ENCODE measurements at regions not wholly inside any gene's neighbourhood (a gene's known extent, or its start where the extent isn't known, plus 50 kb on each side); places are given as distances from the start of the nearest gene placed in this dataset.

GRCh38 chr2:174667250-174667860 lies 69.8 kb upstream of the WIPF1 start:
- no peak for DNase-seq

GRCh38 chr2:174666845-174667244 lies 69.2 kb upstream of the WIPF1 start:
- DNase-seq, result no peak

DNA sequence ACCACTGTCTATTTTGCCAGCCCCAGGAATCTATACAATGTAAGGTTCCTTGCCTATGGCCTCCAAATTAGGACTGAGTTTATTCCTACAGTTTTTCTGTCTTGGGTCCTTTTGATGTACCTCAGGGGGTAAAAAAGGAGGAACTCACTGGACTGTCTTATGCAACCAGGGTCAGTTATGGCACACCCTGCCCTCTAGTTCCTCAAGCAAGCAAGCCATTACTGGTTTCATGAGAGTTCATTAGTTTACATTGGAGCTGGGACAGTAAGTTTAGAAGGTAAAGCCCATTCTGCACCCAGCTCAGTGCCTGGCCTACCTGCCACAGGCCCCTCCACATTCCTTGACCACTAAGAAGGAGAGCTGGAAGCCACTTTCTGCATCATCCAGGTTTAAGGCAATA lies 68.7 kb upstream of the WIPF1 start:
- DNase-seq, result no peak

DNA sequence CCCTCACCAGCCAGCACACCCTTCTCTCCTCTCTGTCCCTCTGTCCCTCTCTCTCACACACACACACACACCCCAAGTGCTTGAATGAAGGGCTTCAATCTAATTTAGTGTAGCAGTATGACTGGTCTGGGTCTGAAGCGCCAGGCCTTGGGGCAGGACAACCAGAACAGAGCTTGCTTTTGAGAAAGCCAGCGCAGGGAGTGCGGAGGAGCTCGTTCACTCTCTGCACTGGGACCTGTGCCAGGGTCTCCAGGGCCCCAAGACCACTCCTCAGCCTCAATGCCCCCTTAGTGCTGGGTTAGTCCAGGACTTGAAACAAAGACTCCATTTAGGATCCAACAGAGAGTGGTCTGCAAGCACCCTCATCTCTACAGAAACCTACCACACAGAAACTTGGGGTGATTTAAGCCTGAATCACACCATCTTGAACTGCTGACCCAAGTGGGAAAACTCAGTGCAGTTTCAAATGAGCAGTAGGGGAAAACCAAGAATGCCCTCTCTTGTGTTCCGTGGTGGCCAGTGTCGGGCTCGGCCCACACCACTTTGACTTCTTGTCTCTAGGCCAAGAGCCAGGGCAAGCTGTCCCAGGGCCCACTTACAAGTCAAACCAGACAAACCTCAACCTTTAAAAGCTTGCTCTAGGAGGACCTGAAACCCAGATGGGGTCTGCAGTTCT lies 66.6 kb upstream of the WIPF1 start:
- DNase-seq, result no peak

DNA sequence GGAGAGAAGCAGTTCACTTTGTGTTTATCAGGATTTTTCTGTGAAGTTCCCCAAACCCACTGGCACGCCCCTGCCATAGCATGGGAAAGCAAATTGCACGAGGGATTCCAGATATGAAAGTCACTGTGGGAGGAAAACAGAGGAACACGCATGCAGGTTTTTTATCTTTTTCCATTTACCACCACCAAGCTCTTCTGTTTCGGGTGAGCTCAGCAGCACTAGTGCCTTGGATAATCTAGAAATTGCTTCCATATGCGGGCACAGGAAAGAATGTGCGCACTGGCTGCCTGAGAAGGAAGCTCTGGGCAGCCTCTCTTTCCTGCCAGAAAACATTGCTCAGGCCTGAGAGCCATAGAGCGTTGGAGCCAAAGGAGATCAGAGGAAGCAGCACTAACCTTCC lies 65.9 kb upstream of the WIPF1 start:
- DNase-seq, result no peak

- DNase-seq, result no peak
These were observed 65.3 kb upstream of the WIPF1 start for GRCh38 chr2:174662859-174663258.

DNA sequence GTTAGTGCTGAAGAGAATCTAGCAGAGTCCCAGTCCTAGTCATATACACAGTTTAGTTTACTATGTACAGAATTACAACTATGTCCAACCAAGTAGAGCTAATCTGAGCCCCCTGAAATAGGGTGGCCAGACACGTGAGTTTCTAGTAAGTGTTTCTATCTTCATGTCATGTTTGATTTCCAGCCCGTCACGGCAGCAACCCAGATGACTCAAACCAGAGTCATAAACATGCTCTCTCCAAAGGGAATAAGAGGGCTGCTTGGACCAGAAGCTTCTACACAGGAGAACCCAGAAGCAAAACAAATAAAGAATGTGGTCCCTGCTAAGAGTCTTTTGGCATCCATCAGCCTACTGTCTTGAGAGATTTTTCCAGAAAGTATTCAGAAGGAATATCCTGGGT lies 64.9 kb upstream of the WIPF1 start:
- no peak for DNase-seq

DNA sequence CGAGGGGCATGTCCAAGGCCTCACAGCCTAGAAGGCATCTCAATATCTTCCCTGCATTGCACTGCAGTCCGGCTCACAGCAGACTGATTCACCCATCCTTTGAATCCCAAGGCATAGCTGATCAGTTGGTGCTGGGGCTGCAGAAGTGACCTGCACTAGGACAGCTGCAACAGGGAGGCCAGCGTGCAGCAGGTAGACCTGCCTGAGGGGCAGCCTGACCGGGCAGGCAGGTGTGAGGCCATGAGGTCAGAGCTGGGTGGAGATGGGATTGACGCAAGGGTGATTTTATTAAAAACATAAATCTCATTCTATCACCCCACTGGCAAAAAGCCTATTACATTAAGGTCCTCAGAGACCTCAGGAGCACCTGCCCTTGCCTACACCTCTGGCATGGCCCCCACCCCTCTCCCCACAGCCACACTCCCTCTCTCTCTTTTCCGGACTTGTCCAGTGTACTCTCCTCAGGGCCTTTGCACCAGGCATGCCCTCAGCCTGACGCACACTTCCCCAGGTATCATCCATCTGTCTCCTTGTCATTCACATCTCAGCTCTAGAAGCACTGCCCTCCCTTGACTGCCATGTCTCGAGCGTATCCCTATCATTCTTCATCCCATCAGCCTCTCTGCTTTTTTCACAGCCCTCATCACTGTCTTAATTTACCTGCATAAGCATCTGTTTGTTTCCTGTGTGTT lies 63.5 kb upstream of the WIPF1 start:
- DNase-seq, result no peak

DNA sequence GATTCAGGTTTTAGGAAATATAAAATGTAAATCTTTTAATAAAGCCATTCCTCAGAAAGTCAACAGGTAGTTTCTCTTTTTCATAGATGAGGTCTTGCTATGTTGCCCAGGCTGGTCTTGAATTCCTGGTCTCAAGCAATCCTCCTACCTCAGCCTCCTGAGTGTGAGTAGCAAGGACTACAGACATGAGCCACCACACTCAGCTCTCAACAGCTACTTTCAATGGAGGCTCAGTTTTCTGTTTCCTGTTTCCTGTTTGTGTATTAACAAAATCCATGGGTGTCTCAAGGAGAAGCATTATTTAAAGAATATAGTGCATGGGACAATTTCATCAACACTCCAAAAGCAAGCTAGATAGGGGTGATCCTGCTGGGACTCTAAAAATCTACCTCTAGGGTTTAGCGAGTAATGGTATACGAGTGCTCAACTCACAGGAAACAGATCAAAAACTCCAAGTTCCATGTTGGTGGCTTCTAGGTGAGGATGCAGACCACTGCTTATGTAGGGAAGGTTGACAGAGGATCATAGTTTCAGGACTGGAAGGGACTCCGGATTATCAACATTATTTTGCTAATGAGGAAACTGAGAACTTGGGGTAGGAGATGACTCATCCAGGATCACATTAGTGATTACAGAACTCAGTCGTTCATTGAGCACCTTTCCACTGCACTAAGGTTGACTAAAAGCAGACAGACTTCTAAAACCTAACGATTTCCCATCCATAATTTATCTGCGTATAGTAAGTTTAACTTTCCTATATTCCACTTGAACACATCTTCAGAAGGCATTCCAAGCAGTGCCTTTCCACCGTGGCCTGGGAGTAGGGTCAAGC lies 61.7 kb upstream of the WIPF1 start:
- DNase-seq, result no peak

- no peak for DNase-seq
These were observed 59.1 kb upstream of the WIPF1 start for GRCh38 chr2:174656676-174657176.

- DNase-seq, result no peak
These were observed 58.4 kb upstream of the WIPF1 start for GRCh38 chr2:174656035-174656434.

DNA sequence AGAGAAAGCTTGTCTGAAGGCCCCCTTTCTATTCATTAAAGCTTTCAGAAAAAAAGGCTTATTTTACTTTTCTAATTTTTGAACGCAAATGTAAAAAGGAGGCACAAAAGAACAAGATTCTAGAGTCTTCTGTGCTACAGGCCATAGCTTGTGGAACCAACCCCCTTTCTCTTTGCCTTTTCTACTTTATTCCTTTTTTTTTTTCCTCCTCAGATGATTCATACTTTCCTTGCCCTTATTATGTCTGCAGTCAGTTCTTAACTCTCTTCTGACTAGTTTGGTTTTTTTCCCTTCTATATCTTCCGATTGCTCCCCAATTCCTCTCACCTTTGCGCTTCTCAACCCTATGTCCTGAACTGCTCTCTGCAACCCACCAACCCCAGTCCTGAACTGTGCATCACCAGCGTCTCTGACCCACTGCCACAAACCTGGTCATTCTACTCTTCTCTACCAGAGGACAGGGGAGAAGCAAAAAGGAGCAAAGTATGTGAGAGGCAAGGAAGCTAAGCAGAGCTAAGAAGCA lies 56.9 kb upstream of the WIPF1 start:
- no peak for DNase-seq

GRCh38 chr2:174648896-174649295 lies 51.3 kb upstream of the WIPF1 start:
- no peak for DNase-seq

All from activated gamma-delta T cell (primary cell).